PC-3 (cell line): ENCODE measurements at regions not wholly inside any gene's neighbourhood (a gene's known extent, or its start where the extent isn't known, plus 50 kb on each side); places are given as distances from the start of the nearest gene placed in this dataset.

Experiments
- ATAC-seq: fragments of 200-7000 bp; cut with Tn5 transposase; 2 replicates; pipeline ENCODE4 v1.9.1; 2020; ENCODE audit warnings: mild to moderate bottlenecking, moderate library complexity
- BruUV-seq: library from RNA; stranded (reverse); fragments of 400-500 nt; replicated peaks from 2 replicates; lab custom pipeline; 2021; lab: Mats Ljungman, UMichigan
- CTCF ChIA-PET: fragments of 300-600 bp; sonication (Branson Sonifier 250); formaldehyde crosslinking; loops from one replicate; lab custom pipeline; 2022; ENCODE audit warnings: antibody characterized with exemption; lab: Charles Lee
- POLR2A ChIA-PET: fragments of 300-600 bp; sonication (Branson Sonifier 250); formaldehyde crosslinking; loops from one replicate; lab custom pipeline; 2022; ENCODE audit warnings: antibody characterized with exemption; ENCODE audit not compliant: unreplicated experiment; lab: Charles Lee
- DNase-seq: peaks from one replicate; pipeline ENCODE4 v3.0.0-alpha.2; 2015
- H2AFZ ChIP-seq: fragments of 300-600 bp; sonication (generic); 2 replicates; pipeline ENCODE4 v1.6.0; 2016; ENCODE audit warnings: antibody characterized with exemption, low read length
- H3F3A ChIP-seq: fragments of 300-600 bp; sonication (generic); one replicate; pipeline ENCODE4 v1.6.0; 2017; ENCODE audit warnings: antibody characterized with exemption, low read length, control low read depth, mild to moderate bottlenecking; ENCODE audit not compliant: unreplicated experiment
- H3K27ac ChIP-seq: fragments of 300-600 bp; sonication (generic); 2 replicates; pipeline ENCODE4 v1.5.1; 2016; ENCODE audit warnings: mild to moderate bottlenecking, low read length
- H3K27me3 ChIP-seq: fragments of 300-600 bp; sonication (generic); 2 replicates; pipeline ENCODE4 v1.6.1; 2016; ENCODE audit warnings: low read length, mixed read lengths
- H3K36me3 ChIP-seq: fragments of 300-600 bp; sonication (generic); 2 replicates; pipeline ENCODE4 v1.6.1; 2016; ENCODE audit warnings: low read depth, mixed run types, low read length, mixed read lengths
- H3K4me1 ChIP-seq: fragments of 300-600 bp; sonication (generic); 2 replicates; pipeline ENCODE4 v1.5.1; 2016; ENCODE audit warnings: low read length; ENCODE audit not compliant: insufficient read depth
- H3K4me2 ChIP-seq: fragments of 300-600 bp; sonication (generic); 2 replicates; pipeline ENCODE4 v1.6.0; 2016; ENCODE audit warnings: low read length
- H3K4me3 ChIP-seq: fragments of 300-600 bp; sonication (generic); 2 replicates; pipeline ENCODE4 v1.5.1; 2016; ENCODE audit warnings: mild to moderate bottlenecking, low read length, mixed read lengths
- H3K79me2 ChIP-seq: fragments of 300-600 bp; sonication (generic); 2 replicates; pipeline ENCODE4 v1.6.1; 2017; ENCODE audit warnings: low read length, mixed read lengths
- H3K9ac ChIP-seq: fragments of 300-600 bp; sonication (generic); 2 replicates; pipeline ENCODE4 v1.6.0; 2016; ENCODE audit warnings: mild to moderate bottlenecking, low read length
- H3K9me2 ChIP-seq: fragments of 300-600 bp; sonication (generic); replicated peaks from 2 replicates; pipeline ENCODE4 v1.6.1; 2016; ENCODE audit warnings: mixed run types, low read length, mixed read lengths
- H3K9me3 ChIP-seq: fragments of 300-600 bp; sonication (generic); 2 replicates; pipeline ENCODE4 v1.6.1; 2016; ENCODE audit warnings: low read length, mixed read lengths
- H4K20me1 ChIP-seq: fragments of 300-600 bp; sonication (generic); 2 replicates; pipeline ENCODE4 v1.6.1; 2016; ENCODE audit warnings: low read length, mixed read lengths
- CTCF ChIP-seq: fragments of 300-600 bp; sonication (generic); conservative IDR thresholded peaks from 2 replicates; pipeline ENCODE4 v1.5.1; 2017; ENCODE audit warnings: antibody characterized with exemption, low read depth, mild to moderate bottlenecking, low read length
- EZH2 ChIP-seq: fragments of 300-600 bp; sonication (generic); IDR thresholded peaks from one replicate; pipeline ENCODE4 v1.6.1; 2017; ENCODE audit warnings: antibody characterized with exemption, mild to moderate bottlenecking, low read length; ENCODE audit not compliant: unreplicated experiment
- EZH2phosphoT487 ChIP-seq: fragments of 300-600 bp; sonication (generic); IDR thresholded peaks from 2 replicates; pipeline ENCODE4 v1.6.1; 2018; ENCODE audit warnings: mild to moderate bottlenecking, antibody characterized with exemption, low read length, borderline replicate concordance
- intact Hi-C: fragments of 100-400 bp; cut with micrococcal nuclease; formaldehyde crosslinking; loops from 2 replicates; pipeline ENCODE4 v1.9.0; 2023

DNA sequence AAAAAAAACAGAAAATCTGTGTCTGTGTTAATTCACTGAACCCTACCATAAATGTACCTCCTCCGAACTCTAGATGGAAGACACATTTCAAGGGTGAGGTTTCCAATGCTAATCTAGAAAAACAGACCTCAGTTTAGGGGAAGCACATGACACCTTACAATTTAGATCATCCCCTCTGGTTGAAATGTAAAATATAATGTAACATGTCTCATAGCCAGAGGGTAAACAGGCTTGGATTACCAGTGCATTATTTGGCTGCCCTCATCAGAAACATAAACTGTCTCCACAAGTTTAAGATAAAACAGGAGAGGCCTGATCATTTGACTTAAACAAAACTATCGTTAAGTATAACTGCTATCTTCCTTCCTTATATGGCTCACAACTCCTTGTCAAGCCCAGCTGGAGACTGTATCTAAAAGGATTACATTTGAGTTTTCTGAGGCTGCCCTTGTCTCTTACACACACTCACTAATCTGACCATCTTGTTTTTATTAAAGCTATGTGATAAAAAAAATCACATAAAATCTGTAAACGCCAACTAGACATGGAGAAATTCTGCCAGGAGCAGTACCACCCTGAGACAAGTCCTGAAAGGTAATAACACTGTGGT lies 105.7 kb downstream of the LURAP1L start:
- intact Hi-C loops = loop anchor here (5.0 kb wide), 2 partner anchors 33 to 178 kb away; no protein-coding TSS in a partner anchor
- no peaks in the 10 kb centered on the region for H3K9me2 ChIP-seq
- peaks cover 36% of the 10 kb centered on the region for H3K4me1 ChIP-seq
- H3K9me3 ChIP-seq = no peaks in the 10 kb centered on the region
- no peak overlapping the region for H3K27ac ChIP-seq
- no peak for DNase-seq
- no peaks in the 10 kb centered on the region for H3F3A ChIP-seq
- POLR2A ChIA-PET = no interaction called here
- no TSS peak for BruUV-seq
- CTCF ChIA-PET = no interaction called here
- H3K79me2 ChIP-seq = no peaks in the 10 kb centered on the region
- H3K4me3 ChIP-seq = no peak overlapping the region
- H4K20me1 ChIP-seq = no peaks in the 10 kb centered on the region
- H3K4me2 ChIP-seq = no peak overlapping the region
- no peak overlapping the region for H2AFZ ChIP-seq
- H3K27me3 ChIP-seq = no peaks in the 10 kb centered on the region
- TF ChIP-seq CTCF = no peak
- TF ChIP-seq EZH2 = no peak
- no peak for TF ChIP-seq EZH2phosphoT487
- H3K9ac ChIP-seq = no peak overlapping the region
- H3K36me3 ChIP-seq = no peaks in the 10 kb centered on the region
- ATAC-seq = no peak

DNA sequence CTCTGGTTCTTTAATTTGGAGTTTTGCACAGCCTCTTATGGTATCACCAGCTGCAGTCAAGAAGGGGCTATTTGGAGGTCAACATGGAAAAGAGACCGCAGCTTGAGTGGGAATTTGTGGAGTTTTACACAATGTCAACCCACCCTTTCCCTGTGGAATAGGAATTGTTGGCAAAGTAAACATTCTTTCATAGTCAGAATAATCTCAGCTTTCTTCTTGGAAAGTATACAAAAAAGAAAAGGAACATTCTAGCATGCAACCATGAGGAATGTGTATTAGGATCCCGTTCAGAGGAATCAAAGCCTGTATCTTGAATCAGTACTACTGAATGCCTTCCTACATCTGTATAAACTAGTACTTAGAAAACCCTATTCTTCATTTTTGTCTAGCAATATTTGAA lies 107.6 kb downstream of the LURAP1L start:
- POLR2A ChIA-PET = no interaction called here
- Histone ChIP-seq H3K4me3 (no peak overlapping the region), H3K4me2 (0 out of 2 replicates have a peak overlapping the region, but pooled peaks have one; percentile 2), H3K79me2 (no peaks in the 10 kb centered on the region), H3F3A (no peaks in the 10 kb centered on the region), H2AFZ (no peak overlapping the region; the same call in 1 of the 2 replicates), H4K20me1 (no peaks in the 10 kb centered on the region), H3K27ac (peak overlapping the region; percentile 13), H3K4me1 (peaks cover 36% of the 10 kb centered on the region), H3K27me3 (no peaks in the 10 kb centered on the region), H3K36me3 (no peaks in the 10 kb centered on the region), H3K9me3 (no peaks in the 10 kb centered on the region), H3K9ac (no peak overlapping the region), H3K9me2 (no peaks in the 10 kb centered on the region)
- CTCF ChIA-PET = interaction anchor here (0.7 kb wide), 1 partner anchor 180 kb away, joined by 3 read pairs; no protein-coding TSS in a partner anchor
- DNase-seq = no peak
- BruUV-seq = no TSS peak
- ATAC-seq = peak; percentile 25
- TF ChIP-seq EZH2 (no peak), EZH2phosphoT487 (no peak), CTCF (no peak)
- intact Hi-C loops = loop anchor here (5.0 kb wide), 2 partner anchors 35 to 180 kb away; no protein-coding TSS in a partner anchor
